Transverse colon (tissue), 3 donors: ENCODE measurements at regions not wholly inside any gene's neighbourhood (a gene's known extent, or its start where the extent isn't known, plus 50 kb on each side); places are given as distances from the start of the nearest gene placed in this dataset.

Experiments used
- POLR2A ChIP-seq: fragments of 450-650 bp; IDR thresholded peaks from one replicate; pipeline ENCODE4 v1.6.1; 2016; ENCODE audit warnings: antibody characterized with exemption, mild to moderate bottlenecking, moderate library complexity
- TF ChIP-seq, protein P1 (sequence below), 5 experiments: fragments of 200-600 bp in 3 of 5; fragments of 450-650 bp in 2 of 5; sonication (generic) in 3 of 5; IDR thresholded peaks; 1 replicate in 2 of 5; 2 replicates in 3 of 5; pipeline ENCODE4 v1.5.1; 2016 to 2017; ENCODE audit warnings: antibody characterized with exemption in 5 of 5, inconsistent platforms in 3 of 5, mild to moderate bottlenecking in 2 of 5, moderate library complexity in 1 of 5

DNA sequence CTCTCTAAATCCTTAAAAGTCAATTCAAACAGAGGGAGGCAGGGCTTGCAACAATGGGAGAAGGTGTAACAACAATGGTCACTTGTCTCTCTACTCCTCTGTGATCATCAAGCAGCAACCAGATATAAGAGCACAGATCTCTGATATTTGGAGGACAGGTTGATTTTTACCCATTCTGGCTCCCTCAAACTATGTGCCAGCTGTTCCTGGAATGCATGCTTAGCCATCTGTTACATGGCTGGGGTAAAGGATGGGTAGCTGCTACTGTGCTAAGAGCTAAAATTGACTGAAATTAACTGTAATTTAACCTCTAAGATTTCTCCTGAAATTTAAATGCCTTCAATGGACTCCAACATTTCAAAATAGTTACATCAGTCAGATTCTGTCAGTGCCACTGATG lies 1459.9 kb downstream of the PCDH7 start:
- no peak for TF ChIP-seq POLR2A
- TF ChIP-seq, protein P1, sequence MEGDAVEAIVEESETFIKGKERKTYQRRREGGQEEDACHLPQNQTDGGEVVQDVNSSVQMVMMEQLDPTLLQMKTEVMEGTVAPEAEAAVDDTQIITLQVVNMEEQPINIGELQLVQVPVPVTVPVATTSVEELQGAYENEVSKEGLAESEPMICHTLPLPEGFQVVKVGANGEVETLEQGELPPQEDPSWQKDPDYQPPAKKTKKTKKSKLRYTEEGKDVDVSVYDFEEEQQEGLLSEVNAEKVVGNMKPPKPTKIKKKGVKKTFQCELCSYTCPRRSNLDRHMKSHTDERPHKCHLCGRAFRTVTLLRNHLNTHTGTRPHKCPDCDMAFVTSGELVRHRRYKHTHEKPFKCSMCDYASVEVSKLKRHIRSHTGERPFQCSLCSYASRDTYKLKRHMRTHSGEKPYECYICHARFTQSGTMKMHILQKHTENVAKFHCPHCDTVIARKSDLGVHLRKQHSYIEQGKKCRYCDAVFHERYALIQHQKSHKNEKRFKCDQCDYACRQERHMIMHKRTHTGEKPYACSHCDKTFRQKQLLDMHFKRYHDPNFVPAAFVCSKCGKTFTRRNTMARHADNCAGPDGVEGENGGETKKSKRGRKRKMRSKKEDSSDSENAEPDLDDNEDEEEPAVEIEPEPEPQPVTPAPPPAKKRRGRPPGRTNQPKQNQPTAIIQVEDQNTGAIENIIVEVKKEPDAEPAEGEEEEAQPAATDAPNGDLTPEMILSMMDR (IDR thresholded peaks at IDR 0.05), result no peak
